22Rv1 (cell line): ENCODE measurements at regions not wholly inside any gene's neighbourhood (a gene's known extent, or its start where the extent isn't known, plus 50 kb on each side); places are given as distances from the start of the nearest gene placed in this dataset.

Source experiments
- CTCF ChIP-seq: fragments of 450-650 bp; IDR thresholded peaks from 2 replicates; pipeline ENCODE4 v1.5.1; 2017; ENCODE audit warnings: mild to moderate bottlenecking
- ZFX ChIP-seq: fragments of 450-650 bp; IDR thresholded peaks from 2 replicates; pipeline ENCODE4 v1.6.1; 2017; ENCODE audit warnings: antibody characterized with exemption, borderline replicate concordance

- no peak for TF ChIP-seq CTCF
- no peak for TF ChIP-seq ZFX
These were observed 209.9 kb downstream of the CRPPA start for GRCh38 chr7:16211402-16211925.
